NCI-H2171 treated with DMSO at 0.1 percent for 48 hours (cell line): ENCODE measurements at regions not wholly inside any gene's neighbourhood (a gene's known extent, or its start where the extent isn't known, plus 50 kb on each side); places are given as distances from the start of the nearest gene placed in this dataset.

Experiments
- DNase-seq: peaks from one replicate; lab custom pipeline; 2025; lab: John Stamatoyannopoulos, UW

DNA sequence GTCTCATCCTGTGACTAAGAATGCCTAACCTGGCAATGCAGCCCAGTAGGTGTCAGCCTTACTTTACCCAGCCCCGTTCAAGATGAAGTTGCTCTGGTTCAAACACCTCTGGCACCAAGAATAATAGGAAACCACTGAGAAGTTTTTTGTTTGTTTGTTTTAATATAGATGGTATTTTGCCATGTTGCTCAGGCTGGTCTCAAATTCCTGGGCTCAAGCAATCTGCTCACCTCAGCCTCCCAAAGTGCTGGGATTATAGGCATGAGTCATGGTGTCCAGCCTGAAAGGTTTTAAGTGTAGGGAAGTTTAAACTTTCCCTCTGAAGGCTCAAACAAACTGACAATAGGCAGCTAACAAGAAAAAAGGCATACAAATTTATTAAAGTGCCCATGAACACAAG lies 51.2 kb upstream of the ABCC4 start:
- no peak for DNase-seq

GRCh38 chr13:95354156-95354555 lies 52.9 kb upstream of the ABCC4 start:
- DNase-seq: no peak

- no peak for DNase-seq
These were observed 53.6 kb upstream of the ABCC4 start for GRCh38 chr13:95354680-95355487.

GRCh38 chr13:95355494-95355893 lies 54.2 kb upstream of the ABCC4 start:
- no peak for DNase-seq

GRCh38 chr13:95356916-95357315 lies 55.7 kb upstream of the ABCC4 start:
- no peak for DNase-seq

GRCh38 chr13:95357875-95358274 lies 56.6 kb upstream of the ABCC4 start:
- DNase-seq: no peak

- DNase-seq: no peak
These were observed 58.8 kb upstream of the ABCC4 start for GRCh38 chr13:95360052-95360451.

GRCh38 chr13:95360464-95361097 lies 59.3 kb upstream of the ABCC4 start:
- DNase-seq: peak; percentile 12

GRCh38 chr13:95361686-95362085 lies 60.4 kb upstream of the ABCC4 start:
- no peak for DNase-seq

- DNase-seq: no peak
These were observed 61.4 kb upstream of the ABCC4 start for GRCh38 chr13:95362666-95363065.

DNA sequence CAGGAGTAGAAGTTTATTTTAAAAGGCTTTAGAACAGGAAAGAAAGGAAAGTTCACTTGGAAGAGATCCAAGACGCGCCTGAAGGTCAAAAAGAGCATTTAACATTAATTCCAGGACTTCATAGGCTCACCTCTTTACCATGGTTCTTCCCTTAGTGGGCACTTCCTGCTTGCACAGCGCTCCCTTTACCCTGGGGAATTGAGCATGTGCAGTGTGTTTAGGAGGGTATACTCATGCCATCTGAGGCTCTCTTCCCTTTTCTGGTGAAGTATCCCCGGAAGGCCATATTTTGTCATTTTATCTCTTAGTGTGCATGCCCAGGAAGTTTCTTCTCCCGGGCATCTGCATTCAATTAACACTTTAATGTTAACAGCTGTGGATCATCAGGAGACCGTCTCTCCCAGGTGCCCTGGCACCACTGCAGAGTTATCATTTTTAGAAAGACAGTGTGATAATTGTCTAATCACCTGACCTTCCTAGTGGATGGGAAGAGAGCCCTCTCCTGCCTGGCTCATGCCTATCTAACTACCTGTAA lies 66.1 kb upstream of the ABCC4 start:
- peak; percentile 47 for DNase-seq

DNA sequence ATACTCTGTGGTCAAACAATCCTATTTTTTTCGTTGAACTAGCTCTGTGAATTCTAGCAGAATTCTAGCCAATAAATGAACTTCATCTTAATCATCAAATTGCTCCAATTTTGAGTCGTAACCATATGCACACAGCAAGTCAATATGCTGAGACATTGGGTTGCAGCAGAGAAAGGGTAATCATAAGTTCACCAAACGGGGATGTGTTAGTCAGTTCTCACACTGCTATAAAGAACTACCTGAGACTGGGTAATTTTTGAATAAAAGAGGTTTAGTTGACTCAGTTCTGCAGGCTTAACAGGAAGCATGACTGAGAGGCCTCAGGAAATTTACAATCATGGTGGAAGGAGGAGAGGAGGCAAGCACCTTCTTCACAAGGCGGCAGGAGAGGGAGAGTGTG lies 67.7 kb upstream of the ABCC4 start:
- no peak for DNase-seq

DNA sequence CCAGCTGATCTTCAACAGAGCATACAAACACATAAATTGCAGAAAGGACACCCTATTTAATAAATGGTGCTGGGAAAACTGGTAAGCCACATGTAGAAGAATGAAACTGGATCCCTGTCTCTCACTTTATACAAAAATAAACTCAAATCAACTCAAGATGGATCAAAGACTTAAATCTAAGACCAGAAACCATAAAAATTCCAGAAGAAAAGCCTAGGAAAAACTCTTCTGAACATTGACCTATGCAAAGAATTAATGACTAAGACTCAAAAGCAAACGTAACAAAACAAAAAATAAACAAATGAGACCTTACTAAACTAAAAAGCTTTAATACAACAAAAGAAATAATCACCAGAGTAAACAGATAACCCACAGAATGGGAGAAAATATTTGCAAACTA lies 74.5 kb upstream of the ABCC4 start:
- no peak for DNase-seq

DNA sequence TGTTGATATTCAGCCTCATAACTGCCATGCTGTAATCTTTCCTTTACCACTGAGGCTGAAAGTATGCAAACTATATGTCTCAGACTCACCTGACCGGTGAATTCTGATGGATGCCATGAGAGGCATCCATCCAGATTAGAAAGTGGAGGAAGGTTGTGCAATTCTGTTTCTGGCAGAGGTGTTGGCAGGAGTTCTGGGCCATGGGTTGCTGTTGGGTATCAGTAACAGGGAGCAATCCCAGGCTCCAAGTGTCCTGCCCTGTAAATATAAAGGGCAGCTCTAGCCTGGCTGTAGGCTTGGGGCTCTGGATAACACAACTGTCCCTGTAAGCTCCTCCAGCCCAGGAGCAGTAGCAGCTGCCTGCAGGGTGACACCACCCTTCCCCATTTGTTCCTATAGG lies 77.4 kb upstream of the ABCC4 start:
- DNase-seq: no peak

DNA sequence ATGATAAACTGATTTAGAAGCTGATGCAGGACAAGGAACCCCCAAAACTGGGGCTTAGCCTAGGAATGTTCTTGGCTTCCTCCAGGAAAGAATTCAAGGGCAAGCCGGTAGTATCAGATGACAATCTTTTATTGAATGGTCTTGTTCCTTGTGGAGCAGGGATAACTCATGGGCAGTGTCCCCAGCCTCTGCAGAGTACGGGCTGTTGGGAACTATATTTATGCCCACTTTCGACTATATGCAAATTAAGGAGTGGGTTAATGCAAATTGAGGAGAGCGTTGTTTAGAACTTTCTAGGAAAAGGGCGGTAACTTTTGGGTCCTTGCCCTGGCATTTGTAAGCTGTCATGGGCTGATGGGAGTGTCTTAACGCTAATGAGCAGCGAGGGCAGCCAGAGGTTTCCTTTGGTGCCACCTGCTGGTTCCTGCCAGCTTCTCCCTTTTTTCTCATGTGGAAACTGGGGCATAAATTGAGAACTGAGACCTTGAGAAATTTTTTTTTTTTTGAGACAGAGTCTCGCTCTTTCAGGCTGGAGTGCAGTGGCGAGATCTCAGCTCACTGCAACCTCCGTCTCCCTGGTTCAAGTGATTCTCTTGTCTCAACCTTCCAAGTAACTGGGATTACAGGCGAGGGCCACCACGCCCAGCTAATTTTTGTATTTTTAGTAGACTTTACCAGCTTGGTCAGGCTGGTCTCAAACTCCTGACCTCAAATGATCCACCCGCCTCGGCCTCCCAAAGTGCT lies 79.4 kb upstream of the ABCC4 start:
- DNase-seq: peak; percentile 83

- DNase-seq: no peak
These were observed 79.9 kb upstream of the ABCC4 start for GRCh38 chr13:95381212-95381527.

DNA sequence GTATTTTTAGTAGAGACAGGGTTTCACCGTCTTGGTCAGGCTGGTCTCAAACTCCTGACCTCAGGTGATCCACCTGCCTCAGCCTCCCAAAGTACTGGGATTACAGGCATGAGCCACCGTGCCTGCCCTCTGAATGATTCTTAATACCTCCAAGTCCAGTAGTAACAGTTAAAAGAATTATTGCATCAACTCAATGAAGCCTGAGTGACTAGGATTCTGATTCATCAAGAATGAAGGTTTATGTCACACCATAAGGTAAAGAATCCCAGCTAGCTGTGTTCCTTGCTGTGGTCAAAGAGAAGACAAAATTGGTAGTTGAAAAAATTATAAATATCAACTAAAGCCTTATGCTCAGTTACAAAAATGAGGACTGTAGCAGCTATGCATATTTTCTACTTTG lies 81.2 kb upstream of the ABCC4 start:
- no peak for DNase-seq

DNA sequence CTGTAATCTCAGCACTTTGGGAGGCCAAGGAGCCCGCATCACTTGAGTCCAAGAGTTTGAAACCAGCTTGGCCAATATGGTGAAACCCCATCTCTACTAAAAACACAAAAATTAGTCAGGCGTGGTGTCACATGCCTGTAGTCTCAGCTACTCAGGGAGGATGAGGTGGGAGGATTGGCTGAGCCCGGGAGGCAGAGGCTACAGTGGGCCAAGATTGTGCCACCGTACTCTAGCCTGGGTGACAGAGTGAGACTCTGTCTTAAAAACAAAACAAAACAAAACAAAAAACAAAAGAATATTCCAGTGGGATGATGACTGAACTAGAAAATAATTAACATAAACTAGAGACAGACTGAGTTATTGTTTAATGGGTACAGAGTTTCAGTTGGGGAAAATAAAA lies 81.7 kb upstream of the ABCC4 start:
- DNase-seq: no peak

- DNase-seq: no peak
These were observed 84.1 kb upstream of the ABCC4 start for GRCh38 chr13:95385373-95385772.

GRCh38 chr13:95385798-95386197 lies 84.5 kb upstream of the ABCC4 start:
- no peak for DNase-seq

DNA sequence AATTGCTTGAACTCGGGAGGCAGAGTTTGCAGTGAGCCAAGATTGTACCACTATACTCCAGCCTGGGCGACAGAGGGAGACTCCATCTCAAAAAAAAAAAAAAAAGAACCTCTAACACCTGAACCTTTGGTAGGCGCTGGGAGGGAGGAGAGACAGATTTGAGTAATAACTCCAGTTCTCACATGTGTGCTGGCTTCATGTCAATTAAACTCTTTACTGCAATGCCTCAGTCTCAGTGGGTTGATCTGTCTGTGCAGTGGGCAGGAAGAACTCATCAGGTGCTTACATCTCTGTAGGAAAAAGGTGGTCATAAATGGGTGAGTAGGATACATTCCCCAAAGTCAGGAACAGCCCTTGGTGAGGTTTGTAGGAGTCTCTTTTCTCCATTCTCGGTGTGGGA lies 85.1 kb upstream of the ABCC4 start:
- no peak for DNase-seq

- peak; percentile 6 for DNase-seq
These were observed 86.5 kb upstream of the ABCC4 start for GRCh38 chr13:95387733-95388207.
